H1 (cell line): ENCODE measurements at regions not wholly inside any gene's neighbourhood (a gene's known extent, or its start where the extent isn't known, plus 50 kb on each side); places are given as distances from the start of the nearest gene placed in this dataset.

ENCODE experiments used
- BCL11A ChIP-seq, 2 experiments: IDR thresholded peaks; one replicate each; pipeline ENCODE4 v1.6.1; 2011; ENCODE audit warnings: low read depth in 2 of 2, low read length in 2 of 2, mild to moderate bottlenecking in 2 of 2
- BRCA1 ChIP-seq: IDR thresholded peaks from 2 replicates; pipeline ENCODE4 v1.6.1; 2012; ENCODE audit warnings: low read depth, low read length, improper control_type of control experiment
- CBX5 ChIP-seq: fragments of 300-800, 300-1000 bp; sonication (generic); IDR thresholded peaks from 2 replicates; pipeline ENCODE4 v1.7.1; 2016; ENCODE audit warnings: antibody characterized with exemption, low read length, low read depth
- CHD2 ChIP-seq: IDR thresholded peaks from 2 replicates; pipeline ENCODE4 v1.6.1; 2012; ENCODE audit warnings: low read length, improper control_type of control experiment
- KDM5A ChIP-seq: fragments of 200-600 bp; IDR thresholded peaks from 2 replicates; pipeline ENCODE4 v1.7.1; 2012; ENCODE audit warnings: mild to moderate bottlenecking, low read length, inconsistent platforms, mixed read lengths
- MAFK ChIP-seq: IDR thresholded peaks from 2 replicates; pipeline ENCODE4 v1.6.1; 2012; ENCODE audit warnings: low read depth, mild to moderate bottlenecking, improper control_type of control experiment, low read length
- MAX ChIP-seq: IDR thresholded peaks from 2 replicates; pipeline ENCODE4 v1.6.1; 2012; ENCODE audit warnings: inconsistent platforms
- TF ChIP-seq, protein P1 (sequence below): fragments of 300-600 bp; sonication (generic); IDR thresholded peaks from 2 replicates; pipeline ENCODE4 v1.7.1; 2012; ENCODE audit warnings: low read length, moderate library complexity, mild to moderate bottlenecking, inconsistent platforms; ENCODE audit not compliant: insufficient replicate concordance

DNA sequence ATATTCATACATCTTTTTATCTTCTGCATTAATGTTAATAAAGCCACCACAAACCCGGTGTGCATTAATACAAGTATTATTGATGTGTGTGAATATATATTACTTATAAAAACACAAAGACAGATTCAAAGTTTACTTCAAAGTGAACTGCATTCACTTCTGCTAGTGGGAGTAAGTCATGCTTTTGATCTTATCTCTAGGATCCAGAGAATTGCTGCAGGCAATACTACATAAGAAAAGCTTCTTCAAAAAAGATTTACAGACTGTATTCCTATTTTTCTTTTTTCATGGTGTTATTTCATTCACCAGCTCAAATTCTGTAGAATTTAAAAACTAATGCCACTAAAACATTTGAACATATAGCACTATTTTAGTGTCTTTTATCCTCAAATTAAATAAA is 87.5 kb upstream of the CBLB start (continued):
- TF ChIP-seq, protein P1, sequence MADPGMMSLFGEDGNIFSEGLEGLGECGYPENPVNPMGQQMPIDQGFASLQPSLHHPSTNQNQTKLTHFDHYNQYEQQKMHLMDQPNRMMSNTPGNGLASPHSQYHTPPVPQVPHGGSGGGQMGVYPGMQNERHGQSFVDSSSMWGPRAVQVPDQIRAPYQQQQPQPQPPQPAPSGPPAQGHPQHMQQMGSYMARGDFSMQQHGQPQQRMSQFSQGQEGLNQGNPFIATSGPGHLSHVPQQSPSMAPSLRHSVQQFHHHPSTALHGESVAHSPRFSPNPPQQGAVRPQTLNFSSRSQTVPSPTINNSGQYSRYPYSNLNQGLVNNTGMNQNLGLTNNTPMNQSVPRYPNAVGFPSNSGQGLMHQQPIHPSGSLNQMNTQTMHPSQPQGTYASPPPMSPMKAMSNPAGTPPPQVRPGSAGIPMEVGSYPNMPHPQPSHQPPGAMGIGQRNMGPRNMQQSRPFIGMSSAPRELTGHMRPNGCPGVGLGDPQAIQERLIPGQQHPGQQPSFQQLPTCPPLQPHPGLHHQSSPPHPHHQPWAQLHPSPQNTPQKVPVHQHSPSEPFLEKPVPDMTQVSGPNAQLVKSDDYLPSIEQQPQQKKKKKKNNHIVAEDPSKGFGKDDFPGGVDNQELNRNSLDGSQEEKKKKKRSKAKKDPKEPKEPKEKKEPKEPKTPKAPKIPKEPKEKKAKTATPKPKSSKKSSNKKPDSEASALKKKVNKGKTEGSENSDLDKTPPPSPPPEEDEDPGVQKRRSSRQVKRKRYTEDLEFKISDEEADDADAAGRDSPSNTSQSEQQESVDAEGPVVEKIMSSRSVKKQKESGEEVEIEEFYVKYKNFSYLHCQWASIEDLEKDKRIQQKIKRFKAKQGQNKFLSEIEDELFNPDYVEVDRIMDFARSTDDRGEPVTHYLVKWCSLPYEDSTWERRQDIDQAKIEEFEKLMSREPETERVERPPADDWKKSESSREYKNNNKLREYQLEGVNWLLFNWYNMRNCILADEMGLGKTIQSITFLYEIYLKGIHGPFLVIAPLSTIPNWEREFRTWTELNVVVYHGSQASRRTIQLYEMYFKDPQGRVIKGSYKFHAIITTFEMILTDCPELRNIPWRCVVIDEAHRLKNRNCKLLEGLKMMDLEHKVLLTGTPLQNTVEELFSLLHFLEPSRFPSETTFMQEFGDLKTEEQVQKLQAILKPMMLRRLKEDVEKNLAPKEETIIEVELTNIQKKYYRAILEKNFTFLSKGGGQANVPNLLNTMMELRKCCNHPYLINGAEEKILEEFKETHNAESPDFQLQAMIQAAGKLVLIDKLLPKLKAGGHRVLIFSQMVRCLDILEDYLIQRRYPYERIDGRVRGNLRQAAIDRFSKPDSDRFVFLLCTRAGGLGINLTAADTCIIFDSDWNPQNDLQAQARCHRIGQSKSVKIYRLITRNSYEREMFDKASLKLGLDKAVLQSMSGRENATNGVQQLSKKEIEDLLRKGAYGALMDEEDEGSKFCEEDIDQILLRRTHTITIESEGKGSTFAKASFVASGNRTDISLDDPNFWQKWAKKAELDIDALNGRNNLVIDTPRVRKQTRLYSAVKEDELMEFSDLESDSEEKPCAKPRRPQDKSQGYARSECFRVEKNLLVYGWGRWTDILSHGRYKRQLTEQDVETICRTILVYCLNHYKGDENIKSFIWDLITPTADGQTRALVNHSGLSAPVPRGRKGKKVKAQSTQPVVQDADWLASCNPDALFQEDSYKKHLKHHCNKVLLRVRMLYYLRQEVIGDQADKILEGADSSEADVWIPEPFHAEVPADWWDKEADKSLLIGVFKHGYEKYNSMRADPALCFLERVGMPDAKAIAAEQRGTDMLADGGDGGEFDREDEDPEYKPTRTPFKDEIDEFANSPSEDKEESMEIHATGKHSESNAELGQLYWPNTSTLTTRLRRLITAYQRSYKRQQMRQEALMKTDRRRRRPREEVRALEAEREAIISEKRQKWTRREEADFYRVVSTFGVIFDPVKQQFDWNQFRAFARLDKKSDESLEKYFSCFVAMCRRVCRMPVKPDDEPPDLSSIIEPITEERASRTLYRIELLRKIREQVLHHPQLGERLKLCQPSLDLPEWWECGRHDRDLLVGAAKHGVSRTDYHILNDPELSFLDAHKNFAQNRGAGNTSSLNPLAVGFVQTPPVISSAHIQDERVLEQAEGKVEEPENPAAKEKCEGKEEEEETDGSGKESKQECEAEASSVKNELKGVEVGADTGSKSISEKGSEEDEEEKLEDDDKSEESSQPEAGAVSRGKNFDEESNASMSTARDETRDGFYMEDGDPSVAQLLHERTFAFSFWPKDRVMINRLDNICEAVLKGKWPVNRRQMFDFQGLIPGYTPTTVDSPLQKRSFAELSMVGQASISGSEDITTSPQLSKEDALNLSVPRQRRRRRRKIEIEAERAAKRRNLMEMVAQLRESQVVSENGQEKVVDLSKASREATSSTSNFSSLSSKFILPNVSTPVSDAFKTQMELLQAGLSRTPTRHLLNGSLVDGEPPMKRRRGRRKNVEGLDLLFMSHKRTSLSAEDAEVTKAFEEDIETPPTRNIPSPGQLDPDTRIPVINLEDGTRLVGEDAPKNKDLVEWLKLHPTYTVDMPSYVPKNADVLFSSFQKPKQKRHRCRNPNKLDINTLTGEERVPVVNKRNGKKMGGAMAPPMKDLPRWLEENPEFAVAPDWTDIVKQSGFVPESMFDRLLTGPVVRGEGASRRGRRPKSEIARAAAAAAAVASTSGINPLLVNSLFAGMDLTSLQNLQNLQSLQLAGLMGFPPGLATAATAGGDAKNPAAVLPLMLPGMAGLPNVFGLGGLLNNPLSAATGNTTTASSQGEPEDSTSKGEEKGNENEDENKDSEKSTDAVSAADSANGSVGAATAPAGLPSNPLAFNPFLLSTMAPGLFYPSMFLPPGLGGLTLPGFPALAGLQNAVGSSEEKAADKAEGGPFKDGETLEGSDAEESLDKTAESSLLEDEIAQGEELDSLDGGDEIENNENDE: no peak
- TF ChIP-seq KDM5A: no peak
- no peak for TF ChIP-seq CBX5
- no peak for TF ChIP-seq CHD2
- TF ChIP-seq BRCA1: no peak
- no peak for TF ChIP-seq BCL11A (IDR thresholded peaks at IDR 0.05; ENCODE audit: low read depth in 2 of 2, low read length in 2 of 2)
- no peak for TF ChIP-seq MAX
- no peak for TF ChIP-seq MAFK
